ENCODE measurements at regions not wholly inside any gene's neighbourhood (a gene's known extent, or its start where the extent isn't known, plus 50 kb on each side); places are given as distances from the start of the nearest gene placed in this dataset.

GRCh38 chr1:216922406-216922805, 199.2 kb upstream of the ESRRG start:
- TF ChIP-seq ZFP30 (CRISPR knock-in tag; IDR thresholded peaks at IDR 0.05) (no peak), PATZ1 (CRISPR knock-in tag; IDR thresholded peaks at IDR 0.05; ENCODE audit: borderline replicate concordance) (no peak)

Measured in SK-N-SH treated with all-trans-retinoic acid at 6 μM for 48 hours (cell line).